Ishikawa (cell line): ENCODE measurements at regions not wholly inside any gene's neighbourhood (a gene's known extent, or its start where the extent isn't known, plus 50 kb on each side); places are given as distances from the start of the nearest gene placed in this dataset.

Experiments used
- CEBPB ChIP-seq: IDR thresholded peaks from 2 replicates; pipeline ENCODE4 v1.6.1; 2012
- CREB1 ChIP-seq: IDR thresholded peaks from 2 replicates; pipeline ENCODE4 v1.6.1; 2012; ENCODE audit warnings: low read depth
- EGR1 ChIP-seq: IDR thresholded peaks from 2 replicates; pipeline ENCODE4 v1.6.1; 2012
- EP300 ChIP-seq: IDR thresholded peaks from 2 replicates; pipeline ENCODE4 v1.6.1; 2012; ENCODE audit warnings: borderline replicate concordance
- FOXM1 ChIP-seq: IDR thresholded peaks from 2 replicates; pipeline ENCODE4 v1.6.1; 2012; ENCODE audit warnings: low read depth, borderline replicate concordance
- RAD21 ChIP-seq: IDR thresholded peaks from 2 replicates; pipeline ENCODE4 v1.6.1; 2012; ENCODE audit warnings: low read depth
- TAF1 ChIP-seq: IDR thresholded peaks from 2 replicates; pipeline ENCODE4 v1.6.1; 2012; ENCODE audit warnings: low read depth, mild to moderate bottlenecking
- TCF12 ChIP-seq: IDR thresholded peaks from 2 replicates; pipeline ENCODE4 v1.6.1; 2012; ENCODE audit warnings: low read depth
- TEAD4 ChIP-seq: IDR thresholded peaks from 2 replicates; pipeline ENCODE4 v1.6.1; 2012
- YY1 ChIP-seq: IDR thresholded peaks from 2 replicates; pipeline ENCODE4 v1.6.1; 2012; ENCODE audit warnings: low read depth
- TF ChIP-seq, protein P1 (sequence below): IDR thresholded peaks from 2 replicates; pipeline ENCODE4 v1.6.1; 2012; ENCODE audit warnings: low read depth, mild to moderate bottlenecking
- TF ChIP-seq, protein P2 (sequence below): IDR thresholded peaks from 2 replicates; pipeline ENCODE4 v1.6.1; 2012
- TF ChIP-seq, protein P3 (sequence below): IDR thresholded peaks from 2 replicates; pipeline ENCODE4 v1.6.1; 2012

DNA sequence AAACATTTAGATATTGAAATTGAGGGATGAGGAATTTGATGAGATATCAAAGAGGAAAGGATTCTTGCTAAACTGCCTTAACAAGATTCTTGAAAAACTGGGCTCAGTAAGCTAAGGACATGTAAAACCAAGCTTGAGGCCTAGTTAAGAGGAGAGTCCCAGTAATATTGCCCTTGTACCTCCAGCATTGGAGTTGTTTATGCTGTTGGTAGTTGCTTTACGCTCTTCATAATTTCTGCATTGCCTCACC lies 156.1 kb upstream of the TRIM24 start:
- TF ChIP-seq EGR1 (no peak), RAD21 (no peak), YY1 (no peak), EP300 (no peak), TAF1 (no peak), FOXM1 (no peak), TEAD4 (no peak), CEBPB (no peak), TCF12 (no peak), CREB1 (no peak)
- TF ChIP-seq, protein P1, sequence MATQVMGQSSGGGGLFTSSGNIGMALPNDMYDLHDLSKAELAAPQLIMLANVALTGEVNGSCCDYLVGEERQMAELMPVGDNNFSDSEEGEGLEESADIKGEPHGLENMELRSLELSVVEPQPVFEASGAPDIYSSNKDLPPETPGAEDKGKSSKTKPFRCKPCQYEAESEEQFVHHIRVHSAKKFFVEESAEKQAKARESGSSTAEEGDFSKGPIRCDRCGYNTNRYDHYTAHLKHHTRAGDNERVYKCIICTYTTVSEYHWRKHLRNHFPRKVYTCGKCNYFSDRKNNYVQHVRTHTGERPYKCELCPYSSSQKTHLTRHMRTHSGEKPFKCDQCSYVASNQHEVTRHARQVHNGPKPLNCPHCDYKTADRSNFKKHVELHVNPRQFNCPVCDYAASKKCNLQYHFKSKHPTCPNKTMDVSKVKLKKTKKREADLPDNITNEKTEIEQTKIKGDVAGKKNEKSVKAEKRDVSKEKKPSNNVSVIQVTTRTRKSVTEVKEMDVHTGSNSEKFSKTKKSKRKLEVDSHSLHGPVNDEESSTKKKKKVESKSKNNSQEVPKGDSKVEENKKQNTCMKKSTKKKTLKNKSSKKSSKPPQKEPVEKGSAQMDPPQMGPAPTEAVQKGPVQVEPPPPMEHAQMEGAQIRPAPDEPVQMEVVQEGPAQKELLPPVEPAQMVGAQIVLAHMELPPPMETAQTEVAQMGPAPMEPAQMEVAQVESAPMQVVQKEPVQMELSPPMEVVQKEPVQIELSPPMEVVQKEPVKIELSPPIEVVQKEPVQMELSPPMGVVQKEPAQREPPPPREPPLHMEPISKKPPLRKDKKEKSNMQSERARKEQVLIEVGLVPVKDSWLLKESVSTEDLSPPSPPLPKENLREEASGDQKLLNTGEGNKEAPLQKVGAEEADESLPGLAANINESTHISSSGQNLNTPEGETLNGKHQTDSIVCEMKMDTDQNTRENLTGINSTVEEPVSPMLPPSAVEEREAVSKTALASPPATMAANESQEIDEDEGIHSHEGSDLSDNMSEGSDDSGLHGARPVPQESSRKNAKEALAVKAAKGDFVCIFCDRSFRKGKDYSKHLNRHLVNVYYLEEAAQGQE, result no peak
- TF ChIP-seq, protein P2, sequence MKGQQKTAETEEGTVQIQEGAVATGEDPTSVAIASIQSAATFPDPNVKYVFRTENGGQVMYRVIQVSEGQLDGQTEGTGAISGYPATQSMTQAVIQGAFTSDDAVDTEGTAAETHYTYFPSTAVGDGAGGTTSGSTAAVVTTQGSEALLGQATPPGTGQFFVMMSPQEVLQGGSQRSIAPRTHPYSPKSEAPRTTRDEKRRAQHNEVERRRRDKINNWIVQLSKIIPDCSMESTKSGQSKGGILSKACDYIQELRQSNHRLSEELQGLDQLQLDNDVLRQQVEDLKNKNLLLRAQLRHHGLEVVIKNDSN, result no peak
- TF ChIP-seq, protein P3, sequence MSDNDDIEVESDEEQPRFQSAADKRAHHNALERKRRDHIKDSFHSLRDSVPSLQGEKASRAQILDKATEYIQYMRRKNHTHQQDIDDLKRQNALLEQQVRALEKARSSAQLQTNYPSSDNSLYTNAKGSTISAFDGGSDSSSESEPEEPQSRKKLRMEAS, result no peak
